CD4-positive, alpha-beta T cell (primary cell): ENCODE measurements at regions not wholly inside any gene's neighbourhood (a gene's known extent, or its start where the extent isn't known, plus 50 kb on each side); places are given as distances from the start of the nearest gene placed in this dataset.

Experiments
- ATAC-seq: fragments of 200-7000 bp; cut with Tn5 transposase; one replicate; pipeline ENCODE4 v1.10.0; 2022; ENCODE audit warnings: mild to moderate bottlenecking; ENCODE audit not compliant: poor library complexity
- CTCF ChIA-PET: fragments of 350-600 bp; sonication (Branson Sonifier 250); formaldehyde crosslinking; loops from one replicate; lab custom pipeline; 2021; ENCODE audit warnings: antibody characterized with exemption, inconsistent platforms; lab: Charles Lee
- POLR2A ChIA-PET: fragments of 350-600 bp; sonication (Branson Sonifier 250); formaldehyde crosslinking; loops from one replicate; lab custom pipeline; 2021; ENCODE audit warnings: antibody characterized with exemption, inconsistent platforms; lab: Charles Lee
- DNase-seq, 14 experiments: peaks; one replicate each; pipeline ENCODE4 v3.0.0-alpha.2; 2013 to 2020; ENCODE audit warnings: mixed read lengths in 2 of 14
- H3K27ac ChIP-seq, 2 donors: one replicate each; pipeline versions ENCODE4 v1.5.1 to v1.7.0; 2013; ENCODE audit warnings: low read length in 2 of 2, low read depth in 1 of 2, mild to moderate bottlenecking in 1 of 2
- H3K27me3 ChIP-seq, 2 experiments: 1 replicate in 1 of 2; 2 replicates in 1 of 2; pipeline versions ENCODE4 v1.6.1 to v1.7.0; 2013; ENCODE audit warnings: low read length in 2 of 2, control low read depth in 1 of 2, mild to moderate bottlenecking in 1 of 2, moderate library complexity in 1 of 2; ENCODE audit not compliant: insufficient read depth in 2 of 2, control insufficient read depth in 1 of 2
- H3K36me3 ChIP-seq: one replicate; pipeline ENCODE4 v1.6.1; 2013; ENCODE audit warnings: low read length, control low read depth; ENCODE audit not compliant: insufficient read depth
- H3K4me1 ChIP-seq: one replicate; pipeline ENCODE4 v1.6.1; 2013; ENCODE audit warnings: low read length, control low read depth; ENCODE audit not compliant: insufficient read depth
- H3K4me3 ChIP-seq: one replicate; pipeline ENCODE4 v1.5.1; 2013; ENCODE audit warnings: mild to moderate bottlenecking, low read length, moderate library complexity
- H3K9me3 ChIP-seq, 2 experiments: 1 replicate in 1 of 2; 2 replicates in 1 of 2; pipeline versions ENCODE4 v1.6.1 to v1.7.0; 2013; ENCODE audit warnings: low read length in 2 of 2, mild to moderate bottlenecking in 2 of 2, control low read depth in 1 of 2, moderate library complexity in 1 of 2; ENCODE audit not compliant: control insufficient read depth in 1 of 2, insufficient read depth in 1 of 2
- H3K27ac Mint-ChIP-seq: one replicate; pipeline ENCODE4 v1.8.0; 2020; ENCODE audit warnings: mixed read lengths
- H3K27me3 Mint-ChIP-seq: one replicate; pipeline ENCODE4 v1.8.0; 2021; ENCODE audit warnings: mixed read lengths
- H3K36me3 Mint-ChIP-seq: one replicate; pipeline ENCODE4 v1.8.0; 2021; ENCODE audit warnings: low read depth, mixed read lengths
- H3K4me1 Mint-ChIP-seq: one replicate; pipeline ENCODE4 v1.8.0; 2021; ENCODE audit warnings: low read depth, mixed read lengths
- H3K4me3 Mint-ChIP-seq: one replicate; pipeline ENCODE4 v1.8.0; 2020; ENCODE audit warnings: mild to moderate bottlenecking, mixed read lengths
- H3K9me3 Mint-ChIP-seq: one replicate; pipeline ENCODE4 v1.8.0; 2020; ENCODE audit warnings: mixed read lengths
- intact Hi-C, 2 experiments: fragments of 100-400 bp; cut with DNase I in 1 of 2; cut with micrococcal nuclease in 1 of 2; formaldehyde crosslinking; loops; one replicate each; pipeline versions ENCODE4 v1.15.1 to v1.9.0; 2023 to 2025; cut with DNase I, micrococcal nuclease
- TF ChIP-seq, protein P1 (sequence below): fragments of 200-600 bp; IDR thresholded peaks from one replicate; pipeline ENCODE4 v1.8.0; 2022; ENCODE audit warnings: antibody characterized with exemption, mild to moderate bottlenecking

DNA sequence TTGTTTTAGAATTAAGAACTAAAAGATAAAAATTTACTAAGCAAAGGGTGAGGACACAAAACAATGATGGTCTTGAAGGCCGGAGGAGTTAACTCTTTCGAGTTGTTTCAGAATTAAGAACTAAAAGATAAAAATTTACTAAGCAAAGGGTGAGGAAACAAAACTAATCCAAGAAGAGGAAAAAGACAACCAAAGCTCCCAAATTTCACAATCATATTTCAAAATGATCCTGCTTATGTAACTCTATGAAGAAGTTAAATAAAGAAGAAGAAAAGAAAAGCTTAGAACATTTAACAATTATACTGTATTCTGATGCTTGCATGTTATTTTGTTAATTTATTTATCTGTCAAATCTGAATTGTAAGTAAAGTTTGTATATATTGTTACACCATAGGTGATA is 154.8 kb upstream of the SLIT2 start:
- intact Hi-C loops = no loop called here
- TF ChIP-seq, protein P1, sequence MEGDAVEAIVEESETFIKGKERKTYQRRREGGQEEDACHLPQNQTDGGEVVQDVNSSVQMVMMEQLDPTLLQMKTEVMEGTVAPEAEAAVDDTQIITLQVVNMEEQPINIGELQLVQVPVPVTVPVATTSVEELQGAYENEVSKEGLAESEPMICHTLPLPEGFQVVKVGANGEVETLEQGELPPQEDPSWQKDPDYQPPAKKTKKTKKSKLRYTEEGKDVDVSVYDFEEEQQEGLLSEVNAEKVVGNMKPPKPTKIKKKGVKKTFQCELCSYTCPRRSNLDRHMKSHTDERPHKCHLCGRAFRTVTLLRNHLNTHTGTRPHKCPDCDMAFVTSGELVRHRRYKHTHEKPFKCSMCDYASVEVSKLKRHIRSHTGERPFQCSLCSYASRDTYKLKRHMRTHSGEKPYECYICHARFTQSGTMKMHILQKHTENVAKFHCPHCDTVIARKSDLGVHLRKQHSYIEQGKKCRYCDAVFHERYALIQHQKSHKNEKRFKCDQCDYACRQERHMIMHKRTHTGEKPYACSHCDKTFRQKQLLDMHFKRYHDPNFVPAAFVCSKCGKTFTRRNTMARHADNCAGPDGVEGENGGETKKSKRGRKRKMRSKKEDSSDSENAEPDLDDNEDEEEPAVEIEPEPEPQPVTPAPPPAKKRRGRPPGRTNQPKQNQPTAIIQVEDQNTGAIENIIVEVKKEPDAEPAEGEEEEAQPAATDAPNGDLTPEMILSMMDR = no peak
- ChIA-PET POLR2A (no interaction called here), CTCF (no interaction called here)
- Histone ChIP-seq H3K4me3 (no peak overlapping the region), H3K4me1 (no peaks in the 10 kb centered on the region), H3K27me3 (no peaks in the 10 kb centered on the region), H3K36me3 (no peaks in the 10 kb centered on the region), H3K9me3 (peaks cover 0 to 4% of the 10 kb centered on the region in 2 experiments), H3K27ac (no peak overlapping the region)
- ATAC-seq (no peak), DNase-seq (no peak)
- Mint-ChIP-seq H3K9me3 (peaks cover 17% of the 10 kb centered on the region), H3K4me3 (no peak overlapping the region), H3K36me3 (no peaks in the 10 kb centered on the region), H3K27ac (no peak overlapping the region), H3K27me3 (no peaks in the 10 kb centered on the region), H3K4me1 (no peaks in the 10 kb centered on the region)

DNA sequence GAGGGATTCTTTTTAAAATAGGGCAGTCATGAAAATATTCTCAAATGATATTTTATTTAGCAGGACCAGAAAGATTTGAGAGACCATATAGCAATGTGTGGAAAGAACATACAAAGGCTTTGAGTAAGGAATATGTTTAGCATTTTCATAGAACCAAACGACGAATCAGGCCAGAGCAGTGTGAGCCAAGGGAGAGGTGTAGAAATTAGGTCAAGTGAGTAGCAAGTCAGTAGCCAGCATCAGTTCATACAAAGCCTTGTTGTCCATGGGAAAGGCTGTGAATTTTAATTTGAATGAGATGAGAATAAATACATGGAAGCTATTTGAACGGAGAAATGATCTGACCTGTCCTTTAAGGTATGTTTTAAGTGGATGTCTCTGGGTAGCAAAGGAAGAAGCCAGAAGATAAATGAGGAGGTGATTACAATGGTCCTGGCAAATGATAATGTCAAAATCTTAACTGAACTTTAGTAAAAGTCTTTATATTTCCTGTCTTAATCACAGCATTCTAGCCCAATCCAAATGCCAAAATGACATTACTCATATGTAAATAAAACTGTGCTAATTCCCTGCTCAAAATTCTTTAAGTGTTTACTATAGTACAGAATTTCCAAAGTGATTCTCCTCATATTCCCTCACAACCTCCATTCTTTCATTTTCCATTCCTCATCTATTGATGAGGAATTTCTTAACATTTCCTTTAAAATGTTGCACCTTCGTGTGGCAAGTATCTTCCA is 155.7 kb upstream of the SLIT2 start:
- no peak overlapping the region for H3K4me3 ChIP-seq
- CTCF ChIA-PET = no interaction called here
- no peaks in the 10 kb centered on the region for H3K4me1 ChIP-seq
- no peak overlapping the region for H3K27ac ChIP-seq
- TF ChIP-seq, protein P1 = no peak
- H3K9me3 ChIP-seq = peaks cover 0 to 4% of the 10 kb centered on the region in 2 experiments
- no peak overlapping the region for H3K4me3 Mint-ChIP-seq
- H3K36me3 Mint-ChIP-seq = no peaks in the 10 kb centered on the region
- H3K27me3 ChIP-seq = no peaks in the 10 kb centered on the region
- intact Hi-C loops = no loop called here
- no peaks in the 10 kb centered on the region for H3K36me3 ChIP-seq
- no peak for ATAC-seq
- POLR2A ChIA-PET = no interaction called here
- peaks cover 17% of the 10 kb centered on the region for H3K9me3 Mint-ChIP-seq
- H3K4me1 Mint-ChIP-seq = no peaks in the 10 kb centered on the region
- no peak overlapping the region for H3K27ac Mint-ChIP-seq
- H3K27me3 Mint-ChIP-seq = no peaks in the 10 kb centered on the region
- DNase-seq = no peak

GRCh38 chr4:20091781-20092180 is 159.9 kb upstream of the SLIT2 start:
- Histone ChIP-seq H3K27me3 (no peaks in the 10 kb centered on the region), H3K27ac (no peak overlapping the region), H3K4me3 (no peak overlapping the region), H3K36me3 (no peaks in the 10 kb centered on the region), H3K4me1 (no peaks in the 10 kb centered on the region), H3K9me3 (peaks cover 0 to 3% of the 10 kb centered on the region in 2 experiments)
- ChIA-PET POLR2A (no interaction called here), CTCF (no interaction called here)
- Mint-ChIP-seq H3K27me3 (no peaks in the 10 kb centered on the region), H3K4me3 (no peak overlapping the region), H3K36me3 (no peaks in the 10 kb centered on the region), H3K4me1 (no peaks in the 10 kb centered on the region), H3K9me3 (peaks cover 10% of the 10 kb centered on the region), H3K27ac (no peak overlapping the region)
- intact Hi-C loops = no loop called here
- DNase-seq (no peak), ATAC-seq (no peak)
- TF ChIP-seq, protein P1 = no peak
